ENCODE measurements at regions not wholly inside any gene's neighbourhood (a gene's known extent, or its start where the extent isn't known, plus 50 kb on each side); places are given as distances from the start of the nearest gene placed in this dataset.
A peak's percentile ranks its signal among the peaks of the same experiment; 100 is the strongest.
"Not testable (repeated sequence)": the region's sequence is repeated elsewhere in the genome, so short reads cannot be mapped to it uniquely, and the experiment has no call there.

DNA sequence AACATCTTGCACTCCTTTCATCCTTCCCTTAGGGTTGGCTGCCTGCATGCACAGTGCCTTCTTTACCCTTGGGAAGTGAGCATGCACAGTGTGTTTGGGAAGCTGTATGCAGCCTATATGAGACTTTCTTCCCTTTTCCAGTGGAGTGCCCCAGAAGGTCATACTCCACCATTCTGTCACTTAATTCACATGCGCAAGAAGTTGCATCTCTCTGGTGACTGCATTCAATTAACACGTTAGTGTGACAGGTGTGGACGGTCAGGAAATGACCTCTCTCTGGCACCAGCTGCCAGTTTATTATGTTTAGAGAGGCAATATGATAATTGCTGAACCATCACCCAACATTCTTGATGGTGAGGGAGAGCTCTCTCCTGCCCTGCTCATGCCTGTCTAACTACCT lies 770.0 kb downstream of the FLRT2 start:
- DNase-seq: no peak

DNA sequence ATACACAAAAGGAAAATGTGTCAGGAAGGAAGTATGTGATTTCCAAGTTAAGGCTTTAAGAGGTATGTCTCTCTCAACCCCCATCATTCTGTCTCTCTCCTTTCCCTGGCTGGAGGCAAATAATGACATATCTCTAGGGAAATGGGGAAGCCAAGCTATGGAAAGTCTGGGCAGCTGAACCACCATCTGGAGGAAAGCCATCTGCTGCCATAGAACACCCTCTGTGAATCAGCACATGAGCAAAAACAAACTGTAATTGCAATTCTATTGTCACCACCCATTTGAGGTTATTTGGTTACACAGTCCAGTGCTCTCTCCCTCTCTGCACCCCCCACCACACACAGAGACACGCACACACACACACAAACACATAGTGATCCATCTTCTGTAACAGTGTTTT lies 766.2 kb downstream of the FLRT2 start:
- peak; percentile 74 for DNase-seq

DNA sequence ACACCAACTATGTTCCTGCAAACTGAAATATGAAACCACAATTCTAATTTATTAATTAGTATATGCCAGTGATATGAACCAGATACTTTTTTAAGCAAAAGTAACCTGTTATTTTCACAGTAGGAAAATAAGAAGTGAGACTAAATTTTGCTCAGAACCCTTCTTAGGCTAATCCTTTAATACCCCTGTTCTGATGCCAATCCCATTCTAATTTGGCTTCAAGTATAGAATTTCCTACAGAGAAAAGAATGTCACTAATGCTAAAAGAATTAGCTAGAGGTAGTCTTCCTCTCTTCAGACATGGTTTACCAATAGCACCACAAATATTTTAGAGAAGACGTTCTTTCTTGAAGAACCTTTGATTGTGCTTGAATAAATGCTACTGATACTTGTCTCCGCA lies 758.4 kb downstream of the FLRT2 start:
- DNase-seq: no peak

DNA sequence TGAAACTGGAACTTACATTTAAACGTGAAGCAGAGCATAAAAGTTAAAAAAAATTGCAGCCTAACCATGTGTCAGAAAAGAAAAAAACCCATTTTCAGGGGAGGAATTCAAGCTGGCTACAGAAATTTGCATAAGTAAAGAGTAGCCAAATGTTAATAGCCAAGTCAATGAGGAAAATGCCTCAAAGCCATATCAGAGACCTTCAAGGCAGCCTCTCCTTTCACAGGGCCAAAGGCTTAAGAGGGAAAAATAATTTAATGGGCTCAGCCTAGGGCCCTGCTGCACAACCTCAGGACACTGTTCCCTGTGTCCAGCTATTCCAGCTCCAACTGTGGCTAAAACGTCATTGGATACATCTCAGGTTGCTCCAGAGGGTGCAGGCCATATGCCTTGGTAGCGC lies 749.5 kb downstream of the FLRT2 start:
- DNase-seq: no peak

GRCh38 chr14:86257973-86258372 lies 728.0 kb downstream of the FLRT2 start:
- no peak for DNase-seq

DNA sequence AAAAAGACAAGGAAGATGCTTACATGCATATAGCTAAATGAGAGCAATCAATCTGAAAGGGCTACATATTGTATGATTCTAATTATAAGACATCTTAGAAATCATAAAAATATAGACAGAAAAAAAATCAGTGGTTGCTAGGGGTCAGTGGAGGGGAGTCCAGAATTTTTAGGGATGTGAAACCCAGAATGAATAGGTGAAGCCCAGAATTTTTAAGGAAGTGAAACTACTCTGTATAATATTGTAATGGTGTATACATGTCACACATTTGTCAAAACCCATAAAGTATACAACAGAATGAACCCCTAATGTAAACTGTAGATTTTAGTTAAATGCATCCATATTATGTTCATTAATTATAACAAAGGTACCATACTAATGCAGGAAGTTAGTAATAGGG lies 713.2 kb downstream of the FLRT2 start:
- DNase-seq: no peak

GRCh38 chr14:86237733-86238132 lies 707.8 kb downstream of the FLRT2 start:
- no peak for DNase-seq

- no peak for DNase-seq
Measured at GRCh38 chr14:86221755-86222154, 691.8 kb downstream of the FLRT2 start.

- DNase-seq: no peak
Measured at GRCh38 chr14:86221000-86221399, 691.1 kb downstream of the FLRT2 start.

DNA sequence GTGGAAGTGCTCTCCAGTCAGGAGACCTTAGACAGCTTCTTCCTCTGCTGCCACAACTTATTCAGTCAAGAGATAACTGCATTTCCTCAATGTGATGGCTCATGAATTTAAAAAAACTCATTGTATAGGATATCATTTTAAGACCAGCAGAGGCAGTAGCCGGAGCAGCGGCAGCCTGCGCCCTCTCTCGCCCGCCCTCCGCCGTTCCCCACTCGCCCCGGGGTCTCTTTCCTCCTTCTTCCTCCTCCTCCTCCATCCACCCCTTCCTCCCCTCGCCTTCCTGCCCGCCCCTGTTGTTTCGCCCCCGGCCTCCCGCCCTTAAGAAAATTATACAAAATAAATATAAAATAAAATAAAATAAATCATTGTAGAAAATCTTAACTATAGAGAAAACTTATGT lies 687.6 kb downstream of the FLRT2 start:
- no peak for DNase-seq

- no peak for DNase-seq
Measured at GRCh38 chr14:86203843-86204242, 673.9 kb downstream of the FLRT2 start.

DNA sequence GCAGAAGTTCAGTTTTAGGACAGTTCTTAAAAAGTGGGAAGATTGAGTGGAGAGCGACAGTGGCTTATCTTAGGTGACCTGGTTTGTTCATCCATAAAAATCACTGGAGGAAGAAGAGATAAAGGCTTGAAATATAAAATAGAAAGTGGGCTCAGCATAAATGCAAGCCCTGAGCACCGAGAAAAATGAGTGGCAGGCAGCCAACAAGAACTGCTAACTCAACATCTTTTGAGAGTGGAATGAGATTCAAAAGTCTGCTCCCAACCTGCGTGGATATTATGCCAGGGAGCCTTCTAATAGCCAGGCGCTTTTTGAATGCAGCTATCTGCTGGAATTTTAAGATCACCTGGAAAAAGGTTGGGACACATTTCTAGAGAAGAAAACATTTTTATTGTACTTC lies 666.5 kb downstream of the FLRT2 start:
- no peak for DNase-seq

DNA sequence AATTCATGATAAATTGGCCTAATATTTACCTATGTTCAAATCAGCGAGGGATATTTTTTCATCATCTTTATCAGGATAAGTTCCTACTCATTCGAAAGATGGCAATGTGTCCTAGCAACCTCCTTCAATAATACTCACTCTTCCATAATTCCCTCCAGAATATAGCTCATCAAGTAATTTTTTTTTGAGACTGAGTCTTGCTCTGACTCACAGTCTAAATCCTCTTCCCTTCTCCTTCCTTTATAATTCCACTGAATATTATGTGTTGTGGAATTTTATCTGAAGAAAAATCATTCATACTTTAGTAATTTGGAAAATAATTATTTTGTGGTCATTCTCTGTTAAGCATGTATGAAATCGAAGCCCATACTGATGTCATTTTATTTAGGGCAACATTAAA lies 663.8 kb downstream of the FLRT2 start:
- DNase-seq: no peak

GRCh38 chr14:86179980-86180379 lies 650.0 kb downstream of the FLRT2 start:
- no peak for DNase-seq

DNA sequence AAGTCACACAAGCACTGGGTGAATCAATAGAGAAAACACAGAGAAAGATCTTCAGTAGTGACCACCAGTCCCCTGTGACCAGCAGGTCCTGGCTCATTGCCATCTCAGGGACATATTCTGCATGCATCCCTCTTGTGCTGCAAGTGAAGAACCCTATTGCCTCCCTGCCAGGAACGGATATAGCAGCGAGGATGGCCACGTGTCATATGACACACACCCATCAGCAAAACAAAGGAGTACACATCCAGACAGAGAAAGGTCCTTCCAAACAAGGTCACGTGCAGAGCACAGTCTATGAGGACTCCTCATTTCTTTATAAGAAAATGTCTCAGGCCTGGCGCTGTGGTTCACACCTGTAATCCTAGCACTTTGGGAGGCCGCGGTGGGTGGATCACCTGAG lies 638.4 kb downstream of the FLRT2 start:
- no peak for DNase-seq

DNA sequence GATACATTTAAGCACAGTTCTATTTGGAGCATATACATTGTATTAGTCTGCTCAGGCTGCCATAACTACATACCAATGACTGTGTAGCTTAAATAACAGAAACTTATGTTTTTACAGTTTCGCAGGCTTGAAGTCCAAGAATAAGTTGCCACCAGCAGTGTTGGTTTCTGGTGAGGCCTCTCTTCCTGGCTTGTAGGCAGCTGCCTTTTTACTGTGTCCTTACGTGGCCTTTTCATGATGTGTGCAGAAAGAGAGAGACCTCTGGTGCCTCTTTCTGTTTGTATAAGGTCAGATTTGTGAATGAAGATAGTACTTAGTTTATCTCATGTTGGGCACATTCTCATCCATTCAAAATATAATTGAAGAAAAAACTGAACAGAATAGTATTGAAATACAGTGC lies 636.6 kb downstream of the FLRT2 start:
- no peak for DNase-seq

GRCh38 chr14:86153480-86153879 lies 623.5 kb downstream of the FLRT2 start:
- no peak for DNase-seq

DNA sequence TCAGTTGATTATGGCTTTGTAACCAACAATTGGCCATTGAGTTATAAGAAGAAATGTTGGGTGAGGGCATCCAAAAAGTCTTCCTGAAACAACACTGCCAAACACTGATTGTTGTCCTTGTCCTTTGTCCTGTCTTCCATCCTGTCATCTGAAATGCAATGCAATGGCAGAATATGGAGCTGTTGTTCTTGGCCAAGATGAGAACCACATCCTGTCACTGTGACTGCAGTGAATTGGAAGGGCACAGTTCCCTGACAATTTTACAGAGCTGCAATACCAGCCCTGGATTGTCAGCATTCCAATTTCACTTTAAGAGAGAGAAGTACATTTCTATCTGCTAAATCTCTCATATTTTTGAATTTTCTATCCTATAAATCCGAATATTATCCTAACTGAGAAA lies 613.3 kb downstream of the FLRT2 start:
- DNase-seq: no peak

DNA sequence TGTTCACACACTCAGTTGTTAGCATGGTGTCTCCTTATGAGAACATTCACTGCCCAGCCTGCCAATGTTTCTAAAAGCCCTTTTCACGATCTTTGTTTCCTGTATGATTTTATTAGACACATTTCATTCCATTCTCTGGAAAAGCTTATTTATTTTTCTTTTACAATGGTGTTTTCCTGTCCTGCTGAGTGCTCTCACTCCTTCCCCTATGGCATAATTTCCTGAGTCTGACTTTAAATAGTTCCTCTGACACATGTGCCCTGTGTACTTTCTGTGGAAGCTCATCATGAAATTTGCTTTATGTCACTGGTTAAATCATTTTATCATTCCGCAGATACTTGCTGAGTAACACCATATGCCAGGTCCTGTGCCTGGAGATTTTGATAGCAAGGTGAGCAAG lies 612.0 kb downstream of the FLRT2 start:
- no peak for DNase-seq

DNA sequence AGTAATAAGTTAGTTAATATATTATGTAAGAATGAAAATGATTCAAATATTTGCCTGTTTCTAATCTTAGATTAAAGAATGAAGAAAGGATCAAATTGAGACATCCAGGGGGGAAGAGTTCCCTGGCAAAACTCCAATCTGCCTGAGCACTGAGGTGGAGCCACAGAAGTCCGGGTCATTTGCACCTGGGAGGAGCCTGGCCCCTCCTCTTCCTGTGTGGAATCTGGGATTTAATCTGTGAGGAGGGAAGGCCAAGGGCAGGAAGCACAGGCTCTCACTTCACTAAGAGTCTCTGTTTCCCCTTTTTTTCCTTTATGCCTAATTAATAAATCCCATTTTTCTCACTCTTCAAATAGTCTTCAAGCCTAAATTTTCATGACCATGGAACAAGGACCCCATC lies 599.5 kb downstream of the FLRT2 start:
- DNase-seq: no peak

DNA sequence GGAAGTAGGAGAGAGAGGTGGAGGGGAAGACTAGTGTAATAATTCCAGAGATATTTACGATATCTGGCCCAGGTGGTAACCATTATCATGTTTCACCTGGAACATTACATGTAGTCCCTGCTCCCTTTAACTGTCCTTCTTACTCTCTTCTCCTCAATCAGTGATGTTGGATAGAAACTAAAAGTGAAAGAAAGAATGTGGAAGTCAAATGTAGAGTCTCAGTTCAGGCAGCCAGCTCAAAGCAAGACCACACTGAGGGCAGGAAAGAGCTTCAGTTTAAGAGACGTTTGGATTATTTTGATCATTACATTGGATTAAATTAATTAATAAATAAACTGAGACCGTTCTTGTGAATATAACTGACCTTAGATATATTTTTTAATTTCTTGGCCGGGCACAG lies 594.4 kb downstream of the FLRT2 start:
- DNase-seq: no peak

- DNase-seq: no peak
Measured at GRCh38 chr14:86115972-86116371, 586.0 kb downstream of the FLRT2 start.

GRCh38 chr14:86110871-86111270 lies 580.9 kb downstream of the FLRT2 start:
- DNase-seq: not testable (repeated sequence)

- no peak for DNase-seq
Measured at GRCh38 chr14:86104691-86105265, 574.8 kb downstream of the FLRT2 start.

- DNase-seq: no peak
Measured at GRCh38 chr14:86094512-86094911, 564.6 kb downstream of the FLRT2 start.

GRCh38 chr14:86091811-86092210 lies 561.9 kb downstream of the FLRT2 start:
- DNase-seq: no peak
